H1 (cell line): ENCODE measurements at regions not wholly inside any gene's neighbourhood (a gene's known extent, or its start where the extent isn't known, plus 50 kb on each side); places are given as distances from the start of the nearest gene placed in this dataset.

Experiments
- CTCF ChIA-PET: fragments of 300-600 bp; sonication (Branson Sonifier 250); formaldehyde crosslinking; loops from one replicate; lab custom pipeline; 2021; ENCODE audit not compliant: partially characterized antibody; lab: Charles Lee
- POLR2A ChIA-PET: fragments of 300-600 bp; sonication (Branson Sonifier 250); formaldehyde crosslinking; loops from one replicate; lab custom pipeline; 2021; ENCODE audit warnings: inconsistent platforms; ENCODE audit not compliant: partially characterized antibody; lab: Charles Lee
- DNase-seq, 2 experiments: peaks; one replicate each; pipeline versions ENCODE4 v3.0.0 to v3.0.0-alpha.2; 2010 to 2022; ENCODE audit warnings: low spot score in 2 of 2, low read depth in 1 of 2, mixed read lengths in 1 of 2
- FAIRE-seq: peaks from 2 replicates; lab custom pipeline; 2011; peaks lifted over from hg19 to GRCh38; lab: Jason Lieb, UNC
- H2AFZ ChIP-seq: 2 replicates; pipeline ENCODE4 v1.8.1; 2012; ENCODE audit warnings: low read length, inconsistent platforms
- H2AK5ac ChIP-seq: 2 replicates; pipeline ENCODE4 v1.6.1; 2013; ENCODE audit warnings: low read depth, low read length
- H2BK120ac ChIP-seq: replicated peaks from 2 replicates; pipeline ENCODE3; 2013; ENCODE audit warnings: low read depth, low read length, inconsistent platforms
- H2BK12ac ChIP-seq: 2 replicates; pipeline ENCODE4 v1.6.1; 2013; ENCODE audit warnings: low read depth, low read length
- H2BK15ac ChIP-seq: 2 replicates; pipeline ENCODE4 v1.6.1; 2013; ENCODE audit warnings: low read length
- H2BK20ac ChIP-seq: 2 replicates; pipeline ENCODE4 v1.6.1; 2013; ENCODE audit warnings: low read length
- H2BK5ac ChIP-seq: 2 replicates; pipeline ENCODE4 v1.6.1; 2013; ENCODE audit warnings: low read depth, low read length
- H3K14ac ChIP-seq: 2 replicates; pipeline ENCODE4 v1.6.1; 2013; ENCODE audit warnings: inconsistent platforms; ENCODE audit not compliant: insufficient read length
- H3K18ac ChIP-seq: 2 replicates; pipeline ENCODE4 v1.6.1; 2013; ENCODE audit warnings: low read length; ENCODE audit errors: extremely low read depth
- H3K23ac ChIP-seq: 2 replicates; pipeline ENCODE4 v1.6.1; 2013; ENCODE audit warnings: inconsistent platforms; ENCODE audit not compliant: insufficient read length
- H3K23me2 ChIP-seq: 2 replicates; pipeline ENCODE4 v1.6.1; 2013; ENCODE audit warnings: low read depth, low read length
- H3K27ac ChIP-seq: 2 replicates; pipeline ENCODE4 v1.6.1; 2011; ENCODE audit warnings: low read depth, low read length, inconsistent platforms
- H3K27me3 ChIP-seq, 4 experiments: replicated peaks in 1 of 4; 1 replicate in 1 of 4; 2 replicates in 3 of 4; pipeline versions ENCODE4 v1.6.1 to v1.8.1; 2011 to 2013; ENCODE audit warnings: low read length in 3 of 4, mild to moderate bottlenecking in 3 of 4, inconsistent platforms in 2 of 4, mixed read lengths in 2 of 4, moderate library complexity in 1 of 4; ENCODE audit not compliant: control insufficient read depth in 3 of 4, insufficient read depth in 3 of 4; ENCODE audit errors: extremely low read depth in 1 of 4
- H3K36me3 ChIP-seq, 4 experiments: 2 replicates each; pipeline versions ENCODE4 v1.6.1 to v1.8.1; 2011 to 2013; ENCODE audit warnings: mild to moderate bottlenecking in 4 of 4, low read length in 3 of 4, moderate library complexity in 2 of 4, control low read depth in 1 of 4, inconsistent platforms in 1 of 4; ENCODE audit not compliant: insufficient read depth in 4 of 4, control insufficient read depth in 2 of 4
- H3K4ac ChIP-seq: replicated peaks from 2 replicates; pipeline ENCODE3; 2013; ENCODE audit warnings: low read length, low read depth, mixed read lengths, inconsistent platforms; ENCODE audit not compliant: insufficient read length
- H3K4me1 ChIP-seq, 4 experiments: replicated peaks in 1 of 4; 1 replicate in 1 of 4; 2 replicates in 3 of 4; pipeline versions ENCODE4 v1.6.1 to v1.8.1; 2011 to 2013; ENCODE audit warnings: low read length in 3 of 4, inconsistent platforms in 2 of 4, mixed read lengths in 1 of 4; ENCODE audit not compliant: insufficient read depth in 4 of 4, control insufficient read depth in 3 of 4
- H3K4me2 ChIP-seq, 2 experiments: 2 replicates each; pipeline versions ENCODE4 v1.6.1 to v1.8.1; 2011 to 2013; ENCODE audit warnings: low read depth in 2 of 2, low read length in 2 of 2, control low read depth in 1 of 2, inconsistent platforms in 1 of 2, mild to moderate bottlenecking in 1 of 2; ENCODE audit not compliant: insufficient read depth in 1 of 2
- H3K4me3 ChIP-seq, 4 experiments: fragments of 200-600, 300-600 bp in 1 of 4; sonication (generic), shearing (Covaris generic), sonication (Bioruptor Twin) in 1 of 4; 2 replicates each; pipeline versions ENCODE4 v1.5.1 to v1.8.1; 2011 to 2016; ENCODE audit warnings: low read length in 4 of 4, low read depth in 3 of 4, control low read depth in 2 of 4, inconsistent platforms in 2 of 4, mild to moderate bottlenecking in 2 of 4, mixed read lengths in 1 of 4, moderate library complexity in 1 of 4; ENCODE audit not compliant: insufficient read depth in 2 of 4; ENCODE audit errors: extremely low read depth in 1 of 4
- H3K56ac ChIP-seq: replicated peaks from 2 replicates; pipeline ENCODE3; 2013; ENCODE audit warnings: low read depth, mild to moderate bottlenecking, mixed read lengths, low read length, inconsistent platforms; ENCODE audit not compliant: insufficient read length
- H3K79me1 ChIP-seq: 2 replicates; pipeline ENCODE4 v1.6.1; 2013; ENCODE audit warnings: low read depth, low read length, control low read depth
- H3K79me2 ChIP-seq, 2 experiments: 2 replicates each; pipeline versions ENCODE4 v1.6.1 to v1.8.1; 2012 to 2013; ENCODE audit warnings: low read length in 2 of 2, mild to moderate bottlenecking in 2 of 2, inconsistent platforms in 1 of 2; ENCODE audit not compliant: insufficient read depth in 2 of 2, control insufficient read depth in 1 of 2
- H3K9ac ChIP-seq, 4 experiments: replicated peaks in 1 of 4; 1 replicate in 1 of 4; 2 replicates in 3 of 4; pipeline versions ENCODE4 v1.6.1 to v1.8.1; 2011 to 2013; ENCODE audit warnings: low read depth in 3 of 4, low read length in 3 of 4, control low read depth in 2 of 4, mild to moderate bottlenecking in 2 of 4, moderate library complexity in 2 of 4, inconsistent platforms in 1 of 4; ENCODE audit errors: extremely low read depth in 1 of 4
- H3K9me3 ChIP-seq, 2 experiments: 2 replicates each; pipeline versions ENCODE4 v1.6.1 to v1.8.1; 2012 to 2013; ENCODE audit warnings: mild to moderate bottlenecking in 2 of 2, moderate library complexity in 2 of 2, control low read depth in 1 of 2, inconsistent platforms in 1 of 2, low read depth in 1 of 2, low read length in 1 of 2, mixed read lengths in 1 of 2; ENCODE audit not compliant: insufficient read depth in 2 of 2
- H4K20me1 ChIP-seq, 2 experiments: replicated peaks in 1 of 2; 2 replicates each; pipeline versions ENCODE3 to v1.8.1; 2011 to 2013; ENCODE audit warnings: inconsistent platforms in 2 of 2, low read length in 2 of 2, mild to moderate bottlenecking in 1 of 2; ENCODE audit not compliant: insufficient read depth in 2 of 2, control insufficient read depth in 1 of 2
- H4K5ac ChIP-seq: 2 replicates; pipeline ENCODE4 v1.6.1; 2013; ENCODE audit warnings: low read length, low read depth, mixed read lengths, inconsistent platforms; ENCODE audit not compliant: insufficient read length
- H4K8ac ChIP-seq: 2 replicates; pipeline ENCODE4 v1.8.0; 2013; ENCODE audit warnings: mild to moderate bottlenecking, moderate library complexity, low read length, inconsistent platforms; ENCODE audit not compliant: insufficient read depth; ENCODE audit errors: extremely low read depth
- H4K91ac ChIP-seq: replicated peaks from 2 replicates; pipeline ENCODE3; 2013; ENCODE audit warnings: low read length, mixed read lengths, inconsistent platforms; ENCODE audit not compliant: insufficient read length
- CEBPB ChIP-seq: IDR thresholded peaks from 2 replicates; pipeline ENCODE4 v1.6.1; 2012; ENCODE audit warnings: low read depth, low read length
- CHD1 ChIP-seq: IDR thresholded peaks from 2 replicates; pipeline ENCODE4 v1.6.1; 2012; ENCODE audit warnings: low read depth, low read length, improper control_type of control experiment
- CTBP2 ChIP-seq: IDR thresholded peaks from 2 replicates; pipeline ENCODE4 v1.7.0; 2011; ENCODE audit warnings: borderline replicate concordance, mild to moderate bottlenecking, moderate library complexity, mixed read lengths, low read length; ENCODE audit not compliant: insufficient read depth, insufficient read length
- GTF2F1 ChIP-seq: IDR thresholded peaks from 2 replicates; pipeline ENCODE4 v1.6.1; 2012; ENCODE audit warnings: low read depth, low read length, improper control_type of control experiment, borderline replicate concordance
- POLR2AphosphoS5 ChIP-seq: IDR thresholded peaks from 2 replicates; pipeline ENCODE4 v1.6.1; 2011; ENCODE audit warnings: low read depth, low read length
- RFX5 ChIP-seq: IDR thresholded peaks from 2 replicates; pipeline ENCODE4 v1.6.1; 2011; ENCODE audit warnings: low read depth, low read length, improper control_type of control experiment, borderline replicate concordance
- SIRT6 ChIP-seq: IDR thresholded peaks from one replicate; pipeline ENCODE4 v1.7.1; 2012; ENCODE audit warnings: low read length, inconsistent platforms
- SIX5 ChIP-seq: IDR thresholded peaks from 2 replicates; pipeline ENCODE4 v1.6.1; 2011; ENCODE audit warnings: mild to moderate bottlenecking, low read depth, low read length
- SP2 ChIP-seq: IDR thresholded peaks from 2 replicates; pipeline ENCODE4 v1.6.1; 2012; ENCODE audit warnings: mild to moderate bottlenecking, low read length, inconsistent platforms
- WGBS, 2 experiments: shearing (Covaris generic) in 1 of 2; methylation state at CpG; one replicate each; pipeline versions ENCODE4 v1.1.6 to v1.1.7; 2013 to 2015; ENCODE audit warnings: low lambda C conversion rate in 2 of 2, mixed read lengths in 2 of 2, inconsistent platforms in 1 of 2, low coverage in 1 of 2, missing lambda C conversion rate in 1 of 2; ENCODE audit not compliant: insufficient replicate concordance in 2 of 2, insufficient coverage in 1 of 2, insufficient read length in 1 of 2; ENCODE audit errors: extremely low coverage in 1 of 2, missing lambda C conversion rate in 1 of 2; 5-methylcytosine and 5-hydroxymethylcytosine counted together
- TF ChIP-seq, protein P1 (sequence below): IDR thresholded peaks from 2 replicates; pipeline ENCODE4 v1.6.1; 2011; ENCODE audit warnings: low read depth, mild to moderate bottlenecking, low read length; ENCODE audit not compliant: insufficient read depth
- TF ChIP-seq, protein P2 (sequence below), 3 experiments: IDR thresholded peaks; 1 replicate in 2 of 3; 2 replicates in 1 of 3; pipeline versions ENCODE4 v1.5.1 to v1.6.1; 2011; ENCODE audit warnings: low read length in 3 of 3, mild to moderate bottlenecking in 3 of 3, inconsistent platforms in 2 of 3, low read depth in 1 of 3, moderate library complexity in 1 of 3; ENCODE audit not compliant: insufficient read depth in 1 of 3; ENCODE audit errors: control extremely low read depth in 1 of 3

DNA sequence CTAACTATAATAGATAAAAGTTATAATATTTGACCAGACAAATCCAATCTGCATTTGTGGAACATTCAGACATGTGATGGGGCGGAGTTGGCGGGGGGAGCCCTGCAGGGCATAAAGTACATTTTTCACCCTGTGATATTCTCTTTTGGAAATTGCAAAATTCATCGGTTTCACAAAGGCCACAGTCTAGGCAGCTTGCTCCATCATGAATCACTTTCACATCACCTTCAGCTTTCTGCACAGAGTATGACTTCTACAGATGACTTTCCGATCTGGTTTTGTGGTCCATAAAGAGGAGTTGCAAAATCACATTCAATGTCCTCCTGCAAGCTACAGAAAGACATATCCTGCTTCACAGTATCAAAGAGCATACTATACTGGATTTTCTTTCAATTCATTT, 51.4 kb upstream of the APBB1IP start:
- no peak overlapping the region for H3K56ac ChIP-seq
- peaks cover 2% of the 10 kb centered on the region; the same call in 1 of the 2 replicates for H3K23me2 ChIP-seq
- H3K18ac ChIP-seq = no peak overlapping the region
- no peak overlapping the region for H2BK120ac ChIP-seq
- H3K27me3 ChIP-seq = peaks cover 0 to 8% (median 2%) of the 10 kb centered on the region in 4 experiments; a peak in 5 of 7 replicates
- H2BK20ac ChIP-seq = no peak overlapping the region
- H3K23ac ChIP-seq = no peak overlapping the region
- H3K79me1 ChIP-seq = no peaks in the 10 kb centered on the region
- DNase-seq (no peak), FAIRE-seq (no peak)
- H3K9ac ChIP-seq = no peak overlapping the region
- CTCF ChIA-PET = no interaction called here
- POLR2A ChIA-PET = no interaction called here
- no peak overlapping the region for H4K91ac ChIP-seq
- H2BK5ac ChIP-seq = no peak overlapping the region
- no peak overlapping the region for H4K5ac ChIP-seq
- no peak overlapping the region for H4K8ac ChIP-seq
- no peak overlapping the region for H3K14ac ChIP-seq
- H3K36me3 ChIP-seq = no peaks in the 10 kb centered on the region
- no peaks in the 10 kb centered on the region for H3K9me3 ChIP-seq
- H4K20me1 ChIP-seq = no peaks in the 10 kb centered on the region
- H3K27ac ChIP-seq = no peak overlapping the region
- TF ChIP-seq GTF2F1 = no peak
- no peak for TF ChIP-seq RFX5
- no peak for TF ChIP-seq SIRT6
- no peak for TF ChIP-seq CHD1
- no peak for TF ChIP-seq POLR2AphosphoS5
- TF ChIP-seq CTBP2 = no peak
- TF ChIP-seq, protein P1, sequence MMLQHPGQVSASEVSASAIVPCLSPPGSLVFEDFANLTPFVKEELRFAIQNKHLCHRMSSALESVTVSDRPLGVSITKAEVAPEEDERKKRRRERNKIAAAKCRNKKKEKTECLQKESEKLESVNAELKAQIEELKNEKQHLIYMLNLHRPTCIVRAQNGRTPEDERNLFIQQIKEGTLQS = no peak
- TF ChIP-seq CEBPB = no peak
- TF ChIP-seq, protein P2, sequence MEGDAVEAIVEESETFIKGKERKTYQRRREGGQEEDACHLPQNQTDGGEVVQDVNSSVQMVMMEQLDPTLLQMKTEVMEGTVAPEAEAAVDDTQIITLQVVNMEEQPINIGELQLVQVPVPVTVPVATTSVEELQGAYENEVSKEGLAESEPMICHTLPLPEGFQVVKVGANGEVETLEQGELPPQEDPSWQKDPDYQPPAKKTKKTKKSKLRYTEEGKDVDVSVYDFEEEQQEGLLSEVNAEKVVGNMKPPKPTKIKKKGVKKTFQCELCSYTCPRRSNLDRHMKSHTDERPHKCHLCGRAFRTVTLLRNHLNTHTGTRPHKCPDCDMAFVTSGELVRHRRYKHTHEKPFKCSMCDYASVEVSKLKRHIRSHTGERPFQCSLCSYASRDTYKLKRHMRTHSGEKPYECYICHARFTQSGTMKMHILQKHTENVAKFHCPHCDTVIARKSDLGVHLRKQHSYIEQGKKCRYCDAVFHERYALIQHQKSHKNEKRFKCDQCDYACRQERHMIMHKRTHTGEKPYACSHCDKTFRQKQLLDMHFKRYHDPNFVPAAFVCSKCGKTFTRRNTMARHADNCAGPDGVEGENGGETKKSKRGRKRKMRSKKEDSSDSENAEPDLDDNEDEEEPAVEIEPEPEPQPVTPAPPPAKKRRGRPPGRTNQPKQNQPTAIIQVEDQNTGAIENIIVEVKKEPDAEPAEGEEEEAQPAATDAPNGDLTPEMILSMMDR (IDR thresholded peaks at IDR 0.05; ENCODE audit: control extremely low read depth in 1 of 3, insufficient read depth in 1 of 3, low read depth in 1 of 3, low read length in 3 of 3) = no peak
- TF ChIP-seq SP2 = no peak
- TF ChIP-seq SIX5 = no peak
- no peak overlapping the region for H2AFZ ChIP-seq
- no peak overlapping the region for H3K4me3 ChIP-seq
- no peak overlapping the region for H3K4ac ChIP-seq
- H3K4me1 ChIP-seq = no peaks in the 10 kb centered on the region
- no peak overlapping the region for H2BK12ac ChIP-seq
- WGBS, 2 experiments = 90% methylated on average over 4 of the region's 4 CpGs; no CpG with 5 or more reads in 1 of the 2 experiments
- no peaks in the 10 kb centered on the region for H3K79me2 ChIP-seq
- H2AK5ac ChIP-seq = no peak overlapping the region
- no peak overlapping the region for H2BK15ac ChIP-seq
- H3K4me2 ChIP-seq = no peak overlapping the region
